Fibroblast of the aortic adventitia (primary cell): ENCODE measurements at regions not wholly inside any gene's neighbourhood (a gene's known extent, or its start where the extent isn't known, plus 50 kb on each side); places are given as distances from the start of the nearest gene placed in this dataset.

Experiments
- DNase-seq: peaks from one replicate; pipeline ENCODE4 v3.0.0-alpha.2; 2010; ENCODE audit warnings: low read depth
- H3K4me3 ChIP-seq: 2 replicates; pipeline ENCODE4 v1.5.1; 2011; ENCODE audit warnings: low read depth, mild to moderate bottlenecking, control low read depth, low read length, moderate library complexity
- CTCF ChIP-seq: IDR thresholded peaks from 2 replicates; pipeline ENCODE4 v1.5.1; 2011; ENCODE audit warnings: mild to moderate bottlenecking, low read length, control low read depth, inconsistent platforms; ENCODE audit not compliant: insufficient read depth

- peak; percentile 42 for DNase-seq
- no peak overlapping the region for H3K4me3 ChIP-seq
- no peak for TF ChIP-seq CTCF
Observed at GRCh38 chr12:84089356-84089755, 823.2 kb downstream of the SLC6A15 start.

GRCh38 chr12:84085046-84085445 is 827.6 kb downstream of the SLC6A15 start:
- DNase-seq: no peak

GRCh38 chr12:84079626-84080025 is 833.0 kb downstream of the SLC6A15 start:
- DNase-seq: no peak
- H3K4me3 ChIP-seq: no peak overlapping the region
- no peak for TF ChIP-seq CTCF

More at GRCh38 chr12:84085046-84085445, 827.6 kb downstream of the SLC6A15 start:
- H3K4me3 ChIP-seq: no peak overlapping the region
- TF ChIP-seq CTCF: no peak

- TF ChIP-seq CTCF: no peak
- peak; percentile 64 for DNase-seq
- H3K4me3 ChIP-seq: no peak overlapping the region
Observed at GRCh38 chr12:84077679-84078078, 834.9 kb downstream of the SLC6A15 start.

GRCh38 chr12:84075991-84076390 is 836.6 kb downstream of the SLC6A15 start:
- TF ChIP-seq CTCF: no peak
- no peak overlapping the region for H3K4me3 ChIP-seq
- peak; percentile 49 for DNase-seq

- H3K4me3 ChIP-seq: no peak overlapping the region
- no peak for TF ChIP-seq CTCF
- peak; percentile 16 for DNase-seq
Observed at GRCh38 chr12:84073401-84073800, 839.2 kb downstream of the SLC6A15 start.

- no peak overlapping the region for H3K4me3 ChIP-seq
- DNase-seq: no peak
- TF ChIP-seq CTCF: no peak
Observed at GRCh38 chr12:84072961-84073360, 839.6 kb downstream of the SLC6A15 start.
